K562 (cell line): ENCODE measurements at regions not wholly inside any gene's neighbourhood (a gene's known extent, or its start where the extent isn't known, plus 50 kb on each side); places are given as distances from the start of the nearest gene placed in this dataset.

Experiments
- AFF1 ChIP-seq, 2 experiments: fragments of 450-650 bp; IDR thresholded peaks; 2 replicates each; pipeline ENCODE4 v1.6.1; 2018; ENCODE audit warnings: mild to moderate bottlenecking in 2 of 2, low read depth in 1 of 2; ENCODE audit not compliant: partially characterized antibody in 2 of 2
- CC2D1A ChIP-seq: fragments of 450-650 bp; IDR thresholded peaks from 2 replicates; pipeline ENCODE4 v1.6.1; 2017; ENCODE audit warnings: mild to moderate bottlenecking
- CHD1 ChIP-seq: fragments of 200-600 bp; sonication (generic); IDR thresholded peaks from one replicate; pipeline ENCODE4 v1.6.1; 2012; ENCODE audit warnings: mild to moderate bottlenecking, moderate library complexity, low read length, inconsistent platforms
- COPS2 ChIP-seq: fragments of 450-650 bp; conservative IDR thresholded peaks from 2 replicates; pipeline ENCODE4 v1.6.1; 2016; ENCODE audit warnings: mild to moderate bottlenecking, moderate library complexity
- CREB3L1 ChIP-seq: fragments of 450-650 bp; IDR thresholded peaks from 2 replicates; pipeline ENCODE4 v1.6.1; 2014; ENCODE audit warnings: low read depth, mild to moderate bottlenecking, moderate library complexity, borderline replicate concordance
- E2F6 ChIP-seq, 2 experiments: IDR thresholded peaks; 2 replicates each; pipeline ENCODE4 v1.6.1; 2011; ENCODE audit warnings: borderline replicate concordance in 1 of 2, control low read depth in 1 of 2, low read depth in 1 of 2, low read length in 1 of 2, mild to moderate bottlenecking in 1 of 2, mixed read lengths in 1 of 2, moderate library complexity in 1 of 2; ENCODE audit not compliant: insufficient read depth in 1 of 2, insufficient read length in 1 of 2, poor library complexity in 1 of 2, severe bottlenecking in 1 of 2; ENCODE audit errors: extremely low read depth in 1 of 2
- ELF2 ChIP-seq: fragments of 250-450 bp; sonication (Bioruptor Pico); IDR thresholded peaks from 2 replicates; pipeline ENCODE4 v1.5.0; 2021; ENCODE audit warnings: mild to moderate bottlenecking
- ETV5 ChIP-seq: sonication (generic); formaldehyde crosslinking; IDR thresholded peaks from 2 replicates; pipeline ENCODE4 v1.4.0; 2020; ENCODE audit warnings: low read depth, mild to moderate bottlenecking, missing genetic modification reagents
- FOXM1 ChIP-seq, 2 experiments: fragments of 450-650 bp in 1 of 2; sonication (generic) in 1 of 2; formaldehyde crosslinking in 1 of 2; IDR thresholded peaks; 2 replicates each; pipeline versions ENCODE4 v1.6.1 to v1.9.0; 2017 to 2022; ENCODE audit warnings: low read depth in 2 of 2, mild to moderate bottlenecking in 2 of 2, missing genetic modification reagents in 1 of 2, moderate library complexity in 1 of 2
- IRF9 ChIP-seq: fragments of 450-650 bp; IDR thresholded peaks from 2 replicates; pipeline ENCODE4 v1.6.1; 2016; ENCODE audit warnings: missing biosample characterization, missing genetic modification characterization
- MTA1 ChIP-seq: fragments of 450-650 bp; IDR thresholded peaks from 2 replicates; pipeline ENCODE4 v1.6.1; 2017; ENCODE audit warnings: borderline replicate concordance
- MYNN ChIP-seq, 2 experiments: sonication (generic); formaldehyde crosslinking in 1 of 2; IDR thresholded peaks; 2 replicates each; pipeline versions ENCODE4 v1.5.0 to v1.6.1; 2016 to 2020; ENCODE audit warnings: antibody characterized with exemption in 1 of 2, missing genetic modification reagents in 1 of 2
- NR1H2 ChIP-seq: sonication (generic); formaldehyde crosslinking; IDR thresholded peaks from 2 replicates; pipeline ENCODE4 v1.4.0; 2020; ENCODE audit warnings: mild to moderate bottlenecking, missing genetic modification reagents
- SFPQ ChIP-seq: fragments of 200-400 bp; formaldehyde crosslinking; IDR thresholded peaks from 2 replicates; pipeline ENCODE4 v1.6.1; 2017; ENCODE audit warnings: mild to moderate bottlenecking, low read depth, low read length, moderate library complexity
- SMARCC2 ChIP-seq: fragments of 450-650 bp; IDR thresholded peaks from 2 replicates; pipeline ENCODE4 v1.6.1; 2017; ENCODE audit warnings: antibody characterized with exemption, moderate library complexity, mild to moderate bottlenecking, low read depth
- ZKSCAN8 ChIP-seq: fragments of 200-800 bp; sonication (Bioruptor generic); IDR thresholded peaks from 2 replicates; pipeline ENCODE4 v1.6.1; 2016; ENCODE audit warnings: missing genetic modification characterization, missing compliant biosample characterization
- ZNF133 ChIP-seq: fragments of 250-450 bp; sonication (Bioruptor Pico); IDR thresholded peaks from 2 replicates; pipeline ENCODE4 v1.4.0; 2020; ENCODE audit warnings: mild to moderate bottlenecking
- ZNF174 ChIP-seq: fragments of 250-450 bp; sonication (Bioruptor Pico); IDR thresholded peaks from 2 replicates; pipeline ENCODE4 v1.4.0; 2020; ENCODE audit warnings: mild to moderate bottlenecking

GRCh38 chr3:20340324-20340928 is 154.4 kb upstream of the SGO1 start (continued):
- TF ChIP-seq SMARCC2 (no peak), CHD1 (no peak), MTA1 (no peak), ZNF133 (CRISPR knock-in tag) (no peak), E2F6 (IDR thresholded peaks at IDR 0.05; ENCODE audit: borderline replicate concordance in 1 of 2, extremely low read depth in 1 of 2, insufficient read depth in 1 of 2, insufficient read length in 1 of 2, low read depth in 1 of 2, low read length in 1 of 2, poor library complexity in 1 of 2, severe bottlenecking in 1 of 2) (no peak), FOXM1 (IDR thresholded peaks at IDR 0.05; ENCODE audit: low read depth) (no peak), FOXM1 (CRISPR knock-in tag; IDR thresholded peaks at IDR 0.05; ENCODE audit: low read depth) (no peak), IRF9 (tag) (no peak), ZKSCAN8 (CRISPR knock-in tag) (no peak), MYNN (IDR thresholded peaks at IDR 0.05) (no peak), MYNN (CRISPR knock-in tag; IDR thresholded peaks at IDR 0.05) (no peak), ELF2 (no peak), CREB3L1 (no peak), SFPQ (no peak), AFF1 (IDR thresholded peaks at IDR 0.05; ENCODE audit: low read depth in 1 of 2, partially characterized antibody in 2 of 2) (no peak), ETV5 (CRISPR knock-in tag) (no peak), ZNF174 (CRISPR knock-in tag) (no peak), NR1H2 (CRISPR knock-in tag) (no peak), CC2D1A (peak; percentile 65), COPS2 (no peak)
